Stimulated activated memory B cell treated with anti-CD40 and anti-IgM and Interleukin-4, amounts not matched to agents 10 μg/mL and 1 μg/mL and 100 μg/mL, for 72 hours (primary cell): ENCODE measurements at regions not wholly inside any gene's neighbourhood (a gene's known extent, or its start where the extent isn't known, plus 50 kb on each side); places are given as distances from the start of the nearest gene placed in this dataset.
"Not testable (repeated sequence)": the region's sequence is repeated elsewhere in the genome, so short reads cannot be mapped to it uniquely, and the experiment has no call there.

Source experiments
- ATAC-seq: fragments of 150-1000 bp; cut with Tn5 transposase; 2 replicates; pipeline ENCODE4 v1.10.0; 2021
- H3K27ac Mint-ChIP-seq: one replicate; pipeline ENCODE4 v1.8.0; 2022; ENCODE audit warnings: mild to moderate bottlenecking, mixed read lengths
- H3K27me3 Mint-ChIP-seq: one replicate; pipeline ENCODE4 v1.8.0; 2022; ENCODE audit warnings: mixed read lengths
- H3K36me3 Mint-ChIP-seq: one replicate; pipeline ENCODE4 v1.8.0; 2022; ENCODE audit warnings: mixed read lengths
- H3K4me1 Mint-ChIP-seq: one replicate; pipeline ENCODE4 v1.8.0; 2022; ENCODE audit warnings: mixed read lengths
- H3K4me3 Mint-ChIP-seq: one replicate; pipeline ENCODE4 v1.8.0; 2022; ENCODE audit warnings: mild to moderate bottlenecking, moderate library complexity, mixed read lengths
- H3K9me3 Mint-ChIP-seq: one replicate; pipeline ENCODE4 v1.8.0; 2022; ENCODE audit warnings: mixed read lengths

DNA sequence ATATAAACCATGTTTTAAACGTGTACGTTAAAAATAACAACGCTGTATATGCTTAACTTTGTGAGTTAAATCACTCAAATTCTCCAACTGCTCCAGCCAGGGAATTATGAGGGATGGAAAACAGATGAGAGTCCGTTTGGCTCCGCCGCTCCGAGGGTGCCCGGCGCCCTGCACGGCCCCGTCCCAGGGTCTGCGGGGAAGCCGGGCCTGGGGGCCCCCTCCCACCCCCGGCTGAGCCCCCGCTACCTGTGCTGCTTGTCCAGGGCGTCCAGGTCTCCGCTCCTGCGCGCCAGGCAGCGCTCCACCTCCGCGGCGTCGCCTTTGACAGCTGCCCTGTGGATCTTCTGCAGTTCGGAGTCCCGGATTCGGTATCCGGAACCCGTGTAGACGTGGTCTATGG, 415.5 kb downstream of the FOXD4L4 start:
- H3K4me3 Mint-ChIP-seq, H3K9me3 Mint-ChIP-seq, H3K4me1 Mint-ChIP-seq, ATAC-seq, H3K27ac Mint-ChIP-seq, H3K36me3 Mint-ChIP-seq, H3K27me3 Mint-ChIP-seq: not testable (repeated sequence)

DNA sequence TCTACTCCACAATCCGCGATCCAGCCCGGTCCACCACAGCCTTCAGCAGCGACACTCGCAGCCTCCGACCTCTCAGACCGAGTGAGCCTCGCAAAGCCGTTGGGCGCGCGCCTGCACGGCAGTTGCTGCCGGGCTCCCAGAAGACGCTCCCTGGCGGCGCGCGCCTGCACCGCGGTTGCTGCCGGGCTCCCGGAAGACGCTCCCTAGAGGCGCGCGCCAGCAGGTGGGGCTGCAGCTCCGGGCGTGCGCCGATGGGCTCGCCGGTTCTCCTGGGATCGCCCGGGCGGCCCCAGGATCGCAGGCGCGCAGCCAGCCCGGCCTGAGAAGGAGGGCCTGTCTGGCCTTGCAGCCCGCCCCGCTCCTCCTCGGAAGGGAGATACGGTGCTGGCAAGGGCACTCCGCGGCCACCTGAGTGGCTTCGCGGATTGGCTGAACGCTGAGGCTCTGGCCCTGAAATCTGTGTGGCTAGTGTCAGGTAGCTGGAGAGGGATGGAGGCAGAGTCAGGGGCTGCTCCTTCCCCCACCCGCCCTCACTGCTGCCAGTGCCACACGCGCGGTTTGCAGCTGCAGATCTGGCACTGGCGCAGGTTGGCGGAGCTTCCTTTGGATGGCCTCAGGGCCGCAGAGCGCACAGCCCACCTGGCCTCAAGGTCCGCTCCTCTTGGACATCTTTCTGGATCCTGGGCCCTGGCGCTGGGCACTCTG, 416.2 kb downstream of the FOXD4L4 start:
- H3K4me1 Mint-ChIP-seq, H3K9me3 Mint-ChIP-seq, H3K4me3 Mint-ChIP-seq, H3K27me3 Mint-ChIP-seq, H3K36me3 Mint-ChIP-seq, H3K27ac Mint-ChIP-seq: not testable (repeated sequence)
- peak; percentile 86 for ATAC-seq

DNA sequence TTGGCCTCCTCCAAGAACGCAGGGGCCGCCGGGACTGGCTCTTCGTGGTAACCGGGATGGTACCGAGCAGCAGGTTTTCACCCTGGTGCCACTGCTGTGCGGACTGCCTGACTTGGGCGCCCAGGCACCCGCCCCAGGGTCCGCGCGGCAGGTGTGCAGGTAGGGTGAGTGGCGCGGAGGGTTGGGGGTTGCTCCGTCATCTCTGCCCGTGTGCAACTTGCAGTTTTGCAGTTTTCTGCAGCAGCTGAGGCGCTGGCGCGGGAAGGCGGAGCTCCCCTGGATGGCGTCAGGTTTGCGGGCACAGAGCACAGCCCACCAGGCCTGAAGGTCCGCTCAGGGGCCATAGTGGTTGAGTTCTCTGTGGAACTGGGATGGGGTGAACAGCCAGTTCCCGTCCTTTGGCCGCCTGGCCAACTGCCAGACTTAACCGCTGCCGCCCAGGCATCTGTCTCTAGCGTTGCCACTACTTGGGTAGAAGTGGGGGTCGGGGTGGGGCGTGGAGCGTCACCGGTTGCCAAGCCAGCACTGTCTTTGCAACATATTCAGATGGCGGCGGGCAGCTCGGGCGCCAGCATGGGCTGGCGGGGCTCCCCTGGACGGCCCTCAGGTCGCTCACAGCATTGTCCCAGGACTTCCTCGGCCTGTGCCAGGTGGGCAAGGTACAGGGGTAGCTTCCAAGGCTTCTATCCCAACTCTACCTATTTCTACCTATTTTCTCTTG, 417.2 kb downstream of the FOXD4L4 start:
- H3K9me3 Mint-ChIP-seq, H3K27ac Mint-ChIP-seq, H3K36me3 Mint-ChIP-seq, H3K27me3 Mint-ChIP-seq, H3K4me1 Mint-ChIP-seq, ATAC-seq, H3K4me3 Mint-ChIP-seq: not testable (repeated sequence)

DNA sequence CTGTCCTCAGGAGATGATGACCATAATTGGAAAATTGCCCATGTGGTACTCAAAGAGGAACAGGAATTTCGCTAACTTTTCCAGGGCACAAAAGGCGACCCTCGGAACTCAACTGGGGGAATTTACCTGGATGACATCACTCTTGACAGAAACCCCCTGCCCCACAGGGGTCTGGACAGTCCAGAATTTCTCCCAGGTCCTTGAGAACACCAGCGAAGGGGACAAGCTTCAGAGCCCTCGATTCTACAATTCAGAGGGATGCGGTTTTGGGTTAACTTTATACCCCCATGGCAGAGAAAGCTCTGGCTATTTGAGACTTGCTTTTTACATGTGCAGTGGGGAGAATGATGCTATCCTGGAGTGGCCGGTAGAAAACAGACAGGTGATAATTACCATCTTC, 445.4 kb downstream of the FOXD4L4 start:
- H3K36me3 Mint-ChIP-seq, H3K9me3 Mint-ChIP-seq, H3K4me3 Mint-ChIP-seq, H3K4me1 Mint-ChIP-seq, H3K27ac Mint-ChIP-seq, ATAC-seq: not testable (repeated sequence)
- peaks cover 11% of the 10 kb centered on the region for H3K27me3 Mint-ChIP-seq

DNA sequence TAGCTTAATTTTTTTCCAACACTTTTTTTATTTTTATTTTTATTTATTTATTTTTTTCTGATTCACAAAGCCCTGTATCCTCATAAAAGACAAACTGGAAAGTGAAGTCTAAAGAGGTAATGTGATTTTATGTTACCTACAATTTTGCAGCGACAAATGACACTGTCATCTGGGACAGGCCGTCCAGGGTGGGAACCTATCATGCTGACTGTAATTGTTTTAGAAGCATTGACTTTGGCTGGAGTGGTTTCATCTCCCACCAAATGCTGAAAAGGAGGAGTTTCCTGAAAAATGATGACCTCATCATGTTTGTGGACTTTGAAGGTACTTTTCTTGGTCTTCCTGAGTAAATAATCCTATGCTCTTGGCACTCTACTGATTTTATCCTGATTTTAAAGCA, 446.7 kb downstream of the FOXD4L4 start:
- not testable (repeated sequence) for H3K9me3 Mint-ChIP-seq, H3K27me3 Mint-ChIP-seq, ATAC-seq, H3K4me1 Mint-ChIP-seq, H3K36me3 Mint-ChIP-seq, H3K27ac Mint-ChIP-seq, H3K4me3 Mint-ChIP-seq

DNA sequence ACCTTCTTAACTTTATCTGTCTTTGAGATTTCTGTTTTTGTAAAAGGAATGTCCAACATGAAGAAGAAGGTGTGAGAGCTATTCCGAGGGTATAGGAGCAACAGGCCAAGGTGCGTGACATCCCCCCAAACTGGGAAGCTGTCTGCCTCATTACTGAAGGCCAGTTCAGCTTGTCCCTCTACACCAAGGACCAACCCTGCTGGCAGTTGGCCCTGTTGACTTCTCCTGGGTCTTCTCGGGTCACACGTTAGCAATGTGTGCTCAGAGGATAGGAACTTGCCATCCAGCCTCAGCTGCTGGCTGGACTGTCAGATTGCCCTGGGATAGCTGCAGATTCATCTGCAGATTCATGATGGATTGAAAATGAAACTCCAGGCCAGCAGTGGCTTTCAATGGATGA, 460.3 kb downstream of the FOXD4L4 start:
- peaks cover 12% of the 10 kb centered on the region for H3K27me3 Mint-ChIP-seq
- H3K27ac Mint-ChIP-seq, ATAC-seq, H3K9me3 Mint-ChIP-seq, H3K4me1 Mint-ChIP-seq, H3K36me3 Mint-ChIP-seq, H3K4me3 Mint-ChIP-seq: not testable (repeated sequence)

DNA sequence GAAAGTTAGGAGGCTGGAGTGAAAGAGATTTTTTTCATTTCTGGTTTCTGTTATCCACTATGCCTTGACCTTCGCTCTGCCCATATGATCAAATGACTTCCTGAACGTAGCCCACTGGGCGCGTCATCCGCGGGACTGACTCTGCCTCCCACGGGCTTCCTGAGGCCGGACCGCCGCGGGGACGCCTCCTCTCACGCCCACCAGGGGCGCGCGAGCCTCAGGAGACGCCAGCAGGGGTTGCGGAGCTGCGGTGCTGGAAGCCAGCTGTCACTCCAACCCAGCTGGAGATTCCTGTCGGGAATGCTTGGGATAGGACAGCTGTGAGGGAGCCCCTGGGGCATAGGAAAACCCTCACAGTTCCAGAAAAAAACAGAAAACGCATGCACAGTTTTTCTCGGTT, 461.5 kb downstream of the FOXD4L4 start:
- ATAC-seq = peak; percentile 47
- not testable (repeated sequence) for H3K9me3 Mint-ChIP-seq, H3K36me3 Mint-ChIP-seq, H3K4me3 Mint-ChIP-seq, H3K27ac Mint-ChIP-seq, H3K4me1 Mint-ChIP-seq
- peaks cover 12% of the 10 kb centered on the region for H3K27me3 Mint-ChIP-seq

DNA sequence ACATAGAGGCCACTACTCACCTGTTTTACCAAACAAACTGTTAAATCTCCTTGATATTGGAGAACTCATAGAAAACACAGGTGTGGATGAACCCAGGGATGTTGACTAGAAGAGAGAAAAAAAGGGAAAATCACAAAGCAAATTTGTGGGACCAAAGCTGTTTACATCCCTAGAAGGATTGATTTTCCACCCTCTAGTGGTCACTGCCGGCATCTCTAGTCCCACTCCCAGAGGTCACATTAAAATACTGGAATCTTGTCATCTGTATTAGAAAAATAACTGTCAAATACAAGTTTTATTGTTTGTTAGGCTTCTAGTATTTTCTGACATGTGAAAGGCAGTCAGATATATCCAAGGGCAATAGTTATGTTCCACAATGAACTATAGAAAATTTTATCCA, 469.7 kb downstream of the FOXD4L4 start:
- ATAC-seq, H3K27ac Mint-ChIP-seq, H3K4me1 Mint-ChIP-seq, H3K9me3 Mint-ChIP-seq, H3K36me3 Mint-ChIP-seq, H3K4me3 Mint-ChIP-seq, H3K27me3 Mint-ChIP-seq: not testable (repeated sequence)

DNA sequence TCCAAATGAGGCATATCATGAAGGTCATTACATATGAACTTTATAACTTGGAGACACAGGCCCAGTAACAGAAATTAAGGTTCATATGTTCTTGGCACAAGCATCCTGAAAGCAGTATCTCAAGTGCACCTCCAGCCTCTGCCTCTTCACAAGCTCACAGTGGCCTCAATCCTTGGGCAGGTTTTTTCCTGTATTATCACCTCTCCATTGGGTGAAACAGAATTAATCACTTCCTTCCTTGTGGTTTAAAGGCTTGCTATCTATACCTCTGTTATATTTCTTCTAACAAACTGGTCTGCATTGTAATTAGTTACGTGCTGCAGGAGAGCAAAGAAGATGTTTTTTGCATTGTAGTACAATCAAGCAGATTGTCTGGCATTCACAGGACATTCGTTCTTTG, 471.0 kb downstream of the FOXD4L4 start:
- not testable (repeated sequence) for H3K4me1 Mint-ChIP-seq, H3K27me3 Mint-ChIP-seq, H3K4me3 Mint-ChIP-seq, ATAC-seq, H3K27ac Mint-ChIP-seq, H3K36me3 Mint-ChIP-seq, H3K9me3 Mint-ChIP-seq

DNA sequence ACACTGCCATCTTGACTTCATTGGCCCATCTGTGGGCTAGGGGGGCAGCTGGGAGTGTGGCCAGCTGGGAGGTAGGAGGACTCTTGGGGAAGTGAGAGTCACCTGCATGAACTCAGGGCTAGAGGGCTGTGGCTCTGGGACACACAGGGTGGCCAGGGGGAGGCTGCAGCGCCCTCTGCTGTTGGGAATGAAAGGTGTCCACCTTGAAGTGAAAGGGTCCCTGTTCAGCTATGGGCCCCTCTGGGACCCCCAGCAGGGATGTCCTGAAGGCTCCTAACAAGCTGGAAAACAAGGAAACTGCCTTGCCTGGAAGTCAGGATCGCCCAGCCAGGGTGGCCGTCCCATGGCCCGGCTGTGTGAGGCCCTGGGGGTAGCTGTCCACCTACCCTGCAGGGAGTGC, 507.8 kb downstream of the FOXD4L4 start:
- H3K27me3 Mint-ChIP-seq, H3K4me1 Mint-ChIP-seq, H3K36me3 Mint-ChIP-seq, H3K4me3 Mint-ChIP-seq, ATAC-seq, H3K27ac Mint-ChIP-seq, H3K9me3 Mint-ChIP-seq: not testable (repeated sequence)

DNA sequence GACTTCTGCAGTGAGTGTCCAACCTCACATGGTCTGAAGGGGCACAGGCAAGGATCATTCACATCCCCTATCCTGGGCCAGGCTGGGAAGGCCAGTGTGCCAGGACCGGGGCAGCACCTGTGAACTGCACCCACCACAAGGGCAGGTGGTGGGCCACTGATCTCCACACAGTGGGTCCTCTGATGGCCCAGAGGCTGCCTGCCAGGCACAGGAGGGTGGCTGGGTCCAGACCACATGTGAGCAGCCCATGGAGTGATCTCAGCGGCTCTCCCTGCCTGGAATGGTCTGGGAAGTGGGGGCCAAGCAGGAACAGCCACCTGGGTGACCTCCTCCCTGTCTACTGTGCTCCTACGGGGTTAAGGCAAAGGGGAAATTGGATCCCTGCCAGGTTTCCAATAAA, 508.5 kb downstream of the FOXD4L4 start:
- H3K36me3 Mint-ChIP-seq, H3K4me3 Mint-ChIP-seq, H3K4me1 Mint-ChIP-seq, H3K27ac Mint-ChIP-seq, H3K27me3 Mint-ChIP-seq, ATAC-seq, H3K9me3 Mint-ChIP-seq: not testable (repeated sequence)

DNA sequence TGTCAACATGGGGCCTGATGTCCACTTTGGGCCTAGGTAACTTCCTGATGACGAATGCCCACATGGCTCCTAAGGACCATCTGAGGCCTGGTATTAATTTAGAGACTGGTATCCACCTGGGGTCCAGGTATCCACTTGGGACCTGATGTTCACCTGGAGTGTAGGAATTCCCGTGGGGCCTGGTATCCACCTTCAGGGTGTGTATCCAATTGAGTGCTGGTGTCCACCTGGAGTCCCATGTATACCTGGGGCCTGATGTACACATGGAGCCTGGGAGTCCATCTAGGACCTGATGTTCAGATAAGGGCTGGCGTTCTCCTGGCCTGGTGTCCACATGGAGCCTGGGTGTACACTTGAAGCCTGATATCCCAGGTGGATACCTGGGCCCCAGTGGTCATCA, 520.6 kb downstream of the FOXD4L4 start:
- not testable (repeated sequence) for H3K4me3 Mint-ChIP-seq, H3K36me3 Mint-ChIP-seq, H3K4me1 Mint-ChIP-seq, H3K9me3 Mint-ChIP-seq, H3K27ac Mint-ChIP-seq, H3K27me3 Mint-ChIP-seq, ATAC-seq

DNA sequence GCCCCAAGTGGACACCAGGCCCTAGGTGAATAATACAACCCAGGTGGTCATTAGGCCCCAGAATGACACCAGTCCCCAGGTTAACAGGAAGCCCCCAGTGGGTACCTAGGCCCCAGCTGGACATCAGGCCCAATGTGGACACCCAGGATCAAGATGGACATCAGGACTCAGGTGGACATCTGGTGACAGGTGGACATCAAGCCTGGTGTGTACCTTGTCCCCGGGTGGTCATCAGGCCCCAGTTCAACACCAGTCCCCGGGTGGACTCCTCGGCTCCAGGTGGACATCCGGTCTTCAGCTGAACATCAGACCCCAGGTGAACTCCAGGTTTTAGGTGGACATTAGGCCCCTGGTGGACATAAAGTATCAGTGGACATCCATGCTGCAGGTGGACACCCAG, 524.6 kb downstream of the FOXD4L4 start:
- not testable (repeated sequence) for H3K9me3 Mint-ChIP-seq, H3K4me1 Mint-ChIP-seq, H3K4me3 Mint-ChIP-seq, H3K27ac Mint-ChIP-seq, H3K27me3 Mint-ChIP-seq, H3K36me3 Mint-ChIP-seq, ATAC-seq

DNA sequence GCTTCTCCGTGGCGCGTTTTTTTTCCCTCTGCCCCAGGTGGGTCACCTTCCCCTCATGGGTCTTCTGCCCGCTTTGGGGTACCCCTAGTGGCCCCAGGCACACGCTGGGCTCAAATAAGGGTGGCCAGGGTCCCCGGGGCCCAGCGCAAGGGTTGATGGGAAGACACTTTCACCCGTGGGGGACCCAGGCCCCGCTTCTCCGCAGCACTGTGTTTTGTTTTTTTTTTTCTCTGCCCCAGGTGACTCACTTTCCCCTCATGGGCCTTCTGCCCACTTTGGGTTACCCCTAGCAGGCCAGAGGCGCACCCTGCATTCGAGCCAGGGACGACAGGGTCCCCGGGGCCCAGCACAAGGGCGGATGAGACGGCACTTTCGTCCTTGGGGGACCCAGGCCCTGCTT, 526.7 kb downstream of the FOXD4L4 start:
- not testable (repeated sequence) for ATAC-seq, H3K36me3 Mint-ChIP-seq, H3K4me3 Mint-ChIP-seq, H3K4me1 Mint-ChIP-seq, H3K27me3 Mint-ChIP-seq, H3K27ac Mint-ChIP-seq, H3K9me3 Mint-ChIP-seq

DNA sequence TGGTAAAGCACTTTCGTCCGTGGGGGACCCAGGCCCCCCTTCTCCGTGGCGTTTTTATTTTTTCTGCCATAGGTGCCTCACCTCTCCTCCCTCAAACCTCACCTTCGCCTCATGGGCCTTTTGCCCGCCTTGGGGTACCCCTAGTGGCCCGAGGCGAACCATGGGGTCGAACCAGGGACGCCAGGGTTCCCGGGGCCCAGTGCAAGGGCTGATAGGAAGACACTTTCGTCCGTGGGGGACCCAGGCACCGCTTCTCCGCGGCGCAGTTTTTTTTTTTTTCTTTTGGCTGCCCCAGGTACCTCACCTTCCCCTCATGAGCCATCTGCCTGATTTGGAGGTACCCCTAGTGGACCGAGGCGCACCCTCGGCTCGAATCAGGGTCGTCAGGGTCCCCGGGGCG, 527.8 kb downstream of the FOXD4L4 start:
- not testable (repeated sequence) for H3K27me3 Mint-ChIP-seq, H3K9me3 Mint-ChIP-seq, ATAC-seq, H3K36me3 Mint-ChIP-seq, H3K4me1 Mint-ChIP-seq
- peak overlapping the region; percentile 35 for H3K27ac Mint-ChIP-seq
- peak overlapping the region; percentile 31 for H3K4me3 Mint-ChIP-seq

DNA sequence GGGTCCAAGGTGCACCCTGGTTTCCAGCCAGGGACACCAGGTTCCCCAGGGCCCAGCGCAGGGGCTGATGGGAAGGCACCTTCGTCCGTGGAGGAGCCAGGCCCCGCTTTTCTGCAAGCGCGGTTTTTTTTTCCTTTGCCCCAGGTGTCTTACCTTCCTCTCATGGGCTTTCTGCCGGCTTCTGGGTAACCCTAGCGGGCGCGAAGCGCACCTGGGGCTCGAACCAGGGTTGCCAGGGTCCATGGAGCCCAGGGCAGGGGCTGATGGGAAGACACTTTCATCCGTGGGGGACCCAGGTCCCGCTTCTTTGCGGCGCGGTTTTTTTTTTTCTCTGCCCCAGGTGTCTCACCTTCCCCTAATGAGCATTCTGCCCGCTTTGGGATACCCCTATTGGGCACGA, 529.3 kb downstream of the FOXD4L4 start:
- H3K9me3 Mint-ChIP-seq, H3K4me1 Mint-ChIP-seq, ATAC-seq, H3K36me3 Mint-ChIP-seq, H3K27me3 Mint-ChIP-seq: not testable (repeated sequence)
- Mint-ChIP-seq H3K27ac (peak overlapping the region; percentile 64), H3K4me3 (peak overlapping the region; percentile 72)
